B cell (primary cell): ENCODE measurements at regions not wholly inside any gene's neighbourhood (a gene's known extent, or its start where the extent isn't known, plus 50 kb on each side); places are given as distances from the start of the nearest gene placed in this dataset.

Source experiments
- EZH2 ChIP-seq: IDR thresholded peaks from 2 replicates; pipeline ENCODE4 v1.6.1; 2012; ENCODE audit warnings: borderline replicate concordance, low read depth, mild to moderate bottlenecking, moderate library complexity, low read length; ENCODE audit not compliant: insufficient read depth, poor library complexity, severe bottlenecking
- TF ChIP-seq, protein P1 (sequence below): fragments of 200-600 bp; IDR thresholded peaks from one replicate; pipeline ENCODE4 v1.8.0; 2022; ENCODE audit warnings: antibody characterized with exemption, mild to moderate bottlenecking

DNA sequence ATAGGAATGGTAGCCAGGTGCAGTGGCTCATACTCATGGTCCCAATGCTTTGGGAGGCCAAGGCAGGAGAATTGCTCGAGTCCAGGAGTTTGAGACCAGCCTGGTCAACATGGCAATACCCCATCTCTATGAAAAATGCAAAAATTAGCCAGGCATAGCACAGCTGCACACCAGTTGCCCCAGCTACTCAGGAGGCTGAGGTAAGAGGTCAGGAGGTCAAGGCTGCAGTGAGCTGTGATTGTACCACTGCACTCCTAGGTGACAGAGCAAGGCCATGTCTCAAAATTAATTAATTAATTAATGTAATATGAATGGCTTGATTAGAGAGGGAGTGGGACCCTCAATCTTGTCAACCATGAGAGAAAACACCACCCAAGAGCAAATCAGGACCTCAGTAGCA, 198.7 kb upstream of the DUSP10 start:
- TF ChIP-seq EZH2, result no peak
- TF ChIP-seq, protein P1, sequence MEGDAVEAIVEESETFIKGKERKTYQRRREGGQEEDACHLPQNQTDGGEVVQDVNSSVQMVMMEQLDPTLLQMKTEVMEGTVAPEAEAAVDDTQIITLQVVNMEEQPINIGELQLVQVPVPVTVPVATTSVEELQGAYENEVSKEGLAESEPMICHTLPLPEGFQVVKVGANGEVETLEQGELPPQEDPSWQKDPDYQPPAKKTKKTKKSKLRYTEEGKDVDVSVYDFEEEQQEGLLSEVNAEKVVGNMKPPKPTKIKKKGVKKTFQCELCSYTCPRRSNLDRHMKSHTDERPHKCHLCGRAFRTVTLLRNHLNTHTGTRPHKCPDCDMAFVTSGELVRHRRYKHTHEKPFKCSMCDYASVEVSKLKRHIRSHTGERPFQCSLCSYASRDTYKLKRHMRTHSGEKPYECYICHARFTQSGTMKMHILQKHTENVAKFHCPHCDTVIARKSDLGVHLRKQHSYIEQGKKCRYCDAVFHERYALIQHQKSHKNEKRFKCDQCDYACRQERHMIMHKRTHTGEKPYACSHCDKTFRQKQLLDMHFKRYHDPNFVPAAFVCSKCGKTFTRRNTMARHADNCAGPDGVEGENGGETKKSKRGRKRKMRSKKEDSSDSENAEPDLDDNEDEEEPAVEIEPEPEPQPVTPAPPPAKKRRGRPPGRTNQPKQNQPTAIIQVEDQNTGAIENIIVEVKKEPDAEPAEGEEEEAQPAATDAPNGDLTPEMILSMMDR, result no peak
